Peyer's patch (tissue), 4 donors: ENCODE measurements at regions not wholly inside any gene's neighbourhood (a gene's known extent, or its start where the extent isn't known, plus 50 kb on each side); places are given as distances from the start of the nearest gene placed in this dataset.

Experiments used
- CTCF ChIP-seq, 6 experiments: fragments of 450-650 bp in 4 of 6; fragments of 200-600 bp in 2 of 6; sonication (generic) in 1 of 6; IDR thresholded peaks; one replicate each; pipeline ENCODE4 v1.5.1; 2017 to 2019; ENCODE audit warnings: antibody characterized with exemption in 6 of 6, mild to moderate bottlenecking in 3 of 6, moderate library complexity in 1 of 6
- POLR2A ChIP-seq, 2 donors: fragments of 450-650 bp; IDR thresholded peaks; one replicate each; pipeline ENCODE4 v1.5.1; 2017; ENCODE audit warnings: antibody characterized with exemption in 2 of 2, mild to moderate bottlenecking in 2 of 2, moderate library complexity in 2 of 2

GRCh38 chr2:19439081-19439480 lies 80.7 kb upstream of the OSR1 start:
- TF ChIP-seq CTCF (IDR thresholded peaks at IDR 0.05) (no peak), POLR2A (IDR thresholded peaks at IDR 0.05) (no peak)
